A673 (cell line): ENCODE measurements at regions not wholly inside any gene's neighbourhood (a gene's known extent, or its start where the extent isn't known, plus 50 kb on each side); places are given as distances from the start of the nearest gene placed in this dataset.

ENCODE experiments used
- BruUV-seq: library from RNA; stranded (reverse); fragments of 400-500 nt; replicated peaks from 2 replicates; lab custom pipeline; 2021; lab: Mats Ljungman, UMichigan
- CTCF ChIA-PET: fragments of 300-600 bp; sonication (Branson Sonifier 250); formaldehyde crosslinking; loops from one replicate; lab custom pipeline; 2022; ENCODE audit warnings: antibody characterized with exemption; lab: Charles Lee
- POLR2A ChIA-PET: fragments of 300-600 bp; sonication (Branson Sonifier 250); formaldehyde crosslinking; loops from one replicate; lab custom pipeline; 2022; ENCODE audit warnings: antibody characterized with exemption; ENCODE audit not compliant: low non-redundant PET; lab: Charles Lee
- DNase-seq: peaks from one replicate; pipeline ENCODE4 v3.0.0-alpha.2; 2015; ENCODE audit warnings: low spot score
- H3K27ac ChIP-seq: fragments of 200-600 bp; sonication (generic); 2 replicates; pipeline ENCODE4 v1.5.1; 2016; ENCODE audit warnings: mixed run types, low read depth, mild to moderate bottlenecking, mixed read lengths, antibody characterized with exemption, low read length; ENCODE audit not compliant: poor library complexity, severe bottlenecking
- H3K27me3 ChIP-seq: fragments of 200-600 bp; sonication (generic); replicated peaks from 2 replicates; pipeline ENCODE4 v1.6.1; 2017; ENCODE audit warnings: mixed run types, low read depth, mild to moderate bottlenecking, mixed read lengths, antibody characterized with exemption, low read length; ENCODE audit not compliant: insufficient read depth, poor library complexity
- H3K36me3 ChIP-seq: fragments of 200-600 bp; sonication (generic); 2 replicates; pipeline ENCODE4 v1.6.1; 2016; ENCODE audit warnings: mixed run types, mild to moderate bottlenecking, mixed read lengths, antibody characterized with exemption, low read length; ENCODE audit not compliant: insufficient read depth, poor library complexity, severe bottlenecking
- H3K4me1 ChIP-seq: fragments of 200-600 bp; sonication (generic); 2 replicates; pipeline ENCODE4 v1.6.1; 2017; ENCODE audit warnings: mixed run types, mild to moderate bottlenecking, mixed read lengths, antibody characterized with exemption, low read length; ENCODE audit not compliant: insufficient read depth, poor library complexity, severe bottlenecking
- H3K4me3 ChIP-seq: fragments of 200-600 bp; sonication (generic); 2 replicates; pipeline ENCODE4 v1.5.1; 2016; ENCODE audit warnings: low read depth, mixed run types, mild to moderate bottlenecking, mixed read lengths, low read length; ENCODE audit not compliant: poor library complexity, severe bottlenecking
- H3K9me3 ChIP-seq: fragments of 200-600 bp; sonication (generic); 2 replicates; pipeline ENCODE4 v1.6.1; 2016; ENCODE audit warnings: mixed run types, low read depth, mild to moderate bottlenecking, mixed read lengths, antibody characterized with exemption, low read length; ENCODE audit not compliant: poor library complexity, severe bottlenecking
- CTCF ChIP-seq: fragments of 300-800, 200-600 bp; sonication (generic); conservative IDR thresholded peaks from 2 replicates; pipeline ENCODE4 v1.5.1; 2017; ENCODE audit warnings: low read depth, mild to moderate bottlenecking, antibody characterized with exemption, low read length, moderate library complexity, mixed read lengths
- EZH2 ChIP-seq: fragments of 200-600 bp; sonication (generic); IDR thresholded peaks from 2 replicates; pipeline ENCODE4 v1.6.1; 2017; ENCODE audit warnings: borderline replicate concordance, low read depth, mild to moderate bottlenecking, mixed read lengths, antibody characterized with exemption, low read length; ENCODE audit not compliant: poor library complexity, severe bottlenecking
- intact Hi-C: fragments of 100-400 bp; cut with micrococcal nuclease; formaldehyde crosslinking; loops from one replicate; pipeline ENCODE4 v1.10.0; 2022; ENCODE audit not compliant: unreplicated experiment

GRCh38 chr1:115412733-115413132 lies 74.7 kb upstream of the NGF start:
- ChIA-PET CTCF (no interaction called here), POLR2A (no interaction called here)
- intact Hi-C loops, result no loop called here
- Histone ChIP-seq H3K27ac (no peak overlapping the region), H3K4me1 (no peaks in the 10 kb centered on the region), H3K9me3 (no peaks in the 10 kb centered on the region), H3K27me3 (no peaks in the 10 kb centered on the region), H3K36me3 (no peaks in the 10 kb centered on the region), H3K4me3 (no peak overlapping the region)
- no peak for DNase-seq
- TF ChIP-seq CTCF, result no peak
- no peak for TF ChIP-seq EZH2
- BruUV-seq, result no TSS peak

- Histone ChIP-seq H3K36me3 (no peaks in the 10 kb centered on the region), H3K9me3 (no peaks in the 10 kb centered on the region), H3K27ac (no peak overlapping the region), H3K27me3 (no peaks in the 10 kb centered on the region), H3K4me3 (no peak overlapping the region), H3K4me1 (no peaks in the 10 kb centered on the region)
- no TSS peak for BruUV-seq
- DNase-seq, result no peak
- intact Hi-C loops, result no loop called here
- TF ChIP-seq EZH2 (no peak), CTCF (no peak)
- ChIA-PET CTCF (no interaction called here), POLR2A (no interaction called here)
These were observed 74.2 kb upstream of the NGF start for GRCh38 chr1:115412286-115412685.

- no peak overlapping the region for H3K4me3 ChIP-seq
- no peak for TF ChIP-seq EZH2
- no peak for TF ChIP-seq CTCF
- H3K9me3 ChIP-seq, result no peaks in the 10 kb centered on the region
- ChIA-PET CTCF (no interaction called here), POLR2A (no interaction called here)
- no peak for DNase-seq
- no peak overlapping the region for H3K27ac ChIP-seq
- no peaks in the 10 kb centered on the region for H3K4me1 ChIP-seq
- no peaks in the 10 kb centered on the region for H3K27me3 ChIP-seq
- H3K36me3 ChIP-seq, result no peaks in the 10 kb centered on the region
- no TSS peak for BruUV-seq
- intact Hi-C loops, result no loop called here
These were observed 73.5 kb upstream of the NGF start for GRCh38 chr1:115411371-115412063.
